HG03460 (cell line): ENCODE measurements at regions not wholly inside any gene's neighbourhood (a gene's known extent, or its start where the extent isn't known, plus 50 kb on each side); places are given as distances from the start of the nearest gene placed in this dataset.
A peak's percentile ranks its signal among the peaks of the same experiment; 100 is the strongest.

Experiments
- ATAC-seq: cut with Tn5 transposase; IDR thresholded peaks from one replicate; pipeline ENCODE4 v1.9.1; 2021; ENCODE audit not compliant: unreplicated experiment

DNA sequence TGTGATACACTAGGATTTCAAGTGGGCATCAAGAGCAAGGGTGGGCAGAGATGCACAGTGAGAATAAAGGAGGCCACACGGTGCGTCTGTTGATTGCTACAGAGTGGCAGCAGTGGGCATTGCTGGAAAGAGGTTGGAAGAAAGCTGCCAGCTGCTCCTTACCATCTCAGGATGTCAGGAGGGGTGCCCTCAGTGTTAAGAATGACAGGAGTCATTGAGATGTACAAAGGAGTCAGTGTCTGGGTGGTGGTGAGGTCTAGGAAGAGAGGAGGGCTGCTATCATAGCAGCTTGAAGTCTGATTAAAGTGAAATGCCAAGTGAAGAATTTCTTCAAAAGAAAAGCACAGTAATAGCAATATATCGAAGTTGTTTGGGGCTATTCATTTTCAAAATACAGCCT, 992.7 kb downstream of the TTLL7 start:
- ATAC-seq = no peak

GRCh38 chr1:83000286-83000685, 998.6 kb downstream of the TTLL7 start:
- no peak for ATAC-seq

- no peak for ATAC-seq
Measured at GRCh38 chr1:82995951-82996350, 1003.0 kb downstream of the TTLL7 start.

GRCh38 chr1:82994616-82995263, 1004.2 kb downstream of the TTLL7 start:
- ATAC-seq = no peak

GRCh38 chr1:82991569-82991968, 1007.4 kb downstream of the TTLL7 start:
- ATAC-seq = no peak

GRCh38 chr1:82979593-82980236, 1019.2 kb downstream of the TTLL7 start:
- ATAC-seq = peak; percentile 90

GRCh38 chr1:82978461-82979324, 1020.2 kb downstream of the TTLL7 start:
- ATAC-seq = no peak

- ATAC-seq = no peak
Measured at GRCh38 chr1:82972841-82973553, 1025.9 kb downstream of the TTLL7 start.

- no peak for ATAC-seq
Measured at GRCh38 chr1:82969340-82969739, 1029.6 kb downstream of the TTLL7 start.

DNA sequence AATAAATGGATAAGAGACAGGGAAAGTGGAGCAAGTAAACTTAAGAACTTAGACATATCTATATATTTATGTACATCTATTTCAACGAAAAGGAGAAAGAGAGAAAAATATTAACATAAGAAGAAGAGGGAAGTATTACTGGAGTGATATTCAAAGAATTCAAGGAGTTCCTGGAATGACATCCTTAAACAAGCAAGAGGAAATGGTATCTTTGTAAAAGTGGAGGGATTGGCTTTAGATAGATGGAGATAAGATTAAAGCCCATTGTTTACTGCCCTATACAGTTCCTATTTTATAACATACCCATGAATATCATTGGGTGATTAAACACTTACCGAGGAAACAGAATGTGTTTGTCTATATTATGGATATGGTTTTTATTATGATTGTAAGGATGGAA, 1036.3 kb downstream of the TTLL7 start:
- no peak for ATAC-seq

DNA sequence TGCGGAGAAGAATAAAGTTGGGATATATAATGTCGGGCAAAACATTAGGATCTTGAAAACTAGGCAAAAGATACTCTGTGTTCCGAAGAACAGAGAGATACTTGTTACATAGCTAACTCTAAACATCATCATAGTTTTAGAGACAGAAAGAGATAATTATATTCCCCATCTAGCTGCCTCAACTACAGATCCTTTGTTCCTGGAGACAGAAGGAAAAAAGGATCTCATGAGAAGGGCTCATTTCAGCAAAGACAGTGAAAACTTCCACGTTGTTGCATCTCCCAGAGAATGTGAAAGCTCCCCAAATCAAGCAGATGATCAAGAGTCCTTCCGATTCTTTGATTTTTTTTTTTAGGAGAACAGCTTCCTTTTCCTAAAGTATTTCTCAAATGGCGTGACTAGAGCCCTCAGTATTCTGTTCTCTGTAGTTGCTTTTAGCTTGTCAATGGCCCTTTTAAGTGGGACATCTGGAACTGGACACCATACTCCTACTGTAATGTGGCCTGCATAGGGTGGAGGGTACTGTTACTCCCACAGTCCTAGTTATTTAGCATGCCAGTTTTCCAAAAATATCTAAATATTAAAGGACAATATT, 1048.2 kb downstream of the TTLL7 start:
- ATAC-seq = no peak

DNA sequence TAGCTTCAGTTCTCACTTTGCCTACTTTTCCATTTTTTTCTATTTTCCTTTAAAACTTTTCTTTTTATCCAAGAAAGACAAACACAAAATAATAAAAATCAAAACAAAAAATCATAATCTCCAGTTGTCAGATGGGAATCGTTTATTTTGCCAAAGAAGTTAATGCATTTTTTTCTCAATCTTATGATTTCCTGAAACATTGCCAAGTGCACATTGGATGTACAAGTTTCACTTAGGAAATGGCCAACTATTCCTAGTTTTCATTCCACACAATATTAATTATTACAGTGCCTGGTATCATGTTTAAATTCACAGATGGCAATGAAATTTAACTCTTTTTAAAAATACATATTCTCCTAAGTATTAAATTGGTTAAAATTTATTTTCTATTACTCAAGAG, 1050.5 kb downstream of the TTLL7 start:
- ATAC-seq = no peak

GRCh38 chr1:82947278-82947677, 1051.7 kb downstream of the TTLL7 start:
- no peak for ATAC-seq

GRCh38 chr1:82946096-82946605, 1052.8 kb downstream of the TTLL7 start:
- no peak for ATAC-seq

DNA sequence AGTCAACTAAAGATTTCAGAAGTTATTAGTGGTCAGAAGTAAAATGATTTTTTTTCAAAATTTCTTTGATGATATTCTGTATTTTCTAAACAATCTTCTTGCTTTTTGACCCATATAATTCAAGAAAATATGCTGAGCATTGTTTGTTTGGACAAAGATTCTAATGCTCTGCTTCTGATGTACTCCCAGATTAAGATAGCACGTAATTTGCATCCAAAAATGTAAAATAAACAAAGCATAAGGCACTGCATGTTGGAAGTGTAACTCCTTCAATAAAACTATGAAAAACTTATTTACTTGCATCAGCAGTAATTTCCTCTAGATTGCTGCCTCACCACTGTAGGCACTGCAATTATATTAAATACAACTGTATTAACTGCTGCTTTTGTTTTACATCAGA, 1054.1 kb downstream of the TTLL7 start:
- ATAC-seq = no peak

DNA sequence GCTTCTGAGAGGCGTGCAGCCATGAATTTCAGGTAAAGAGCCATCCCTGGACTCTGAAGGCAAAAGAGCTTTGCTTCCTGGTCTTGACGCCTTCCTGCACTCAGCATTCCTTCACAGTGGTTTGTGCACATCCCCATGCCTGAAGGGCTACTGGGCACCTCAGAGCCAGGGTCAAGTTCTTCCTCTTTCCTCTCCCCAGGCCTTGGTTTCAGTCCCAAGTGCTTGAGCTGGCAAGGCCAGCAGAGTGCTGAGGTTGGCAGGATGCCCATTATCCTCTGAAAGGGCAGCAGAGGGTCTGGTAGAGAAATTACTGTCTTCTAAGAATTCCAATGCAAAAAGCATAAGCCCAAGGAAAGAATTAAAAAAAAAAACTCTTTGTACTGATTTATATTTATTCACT, 1064.9 kb downstream of the TTLL7 start:
- no peak for ATAC-seq

- ATAC-seq = no peak
Measured at GRCh38 chr1:82932727-82933126, 1066.2 kb downstream of the TTLL7 start.

- ATAC-seq = no peak
Measured at GRCh38 chr1:82932207-82932606, 1066.7 kb downstream of the TTLL7 start.

GRCh38 chr1:82931006-82931405, 1067.9 kb downstream of the TTLL7 start:
- ATAC-seq = no peak

- ATAC-seq = no peak
Measured at GRCh38 chr1:82927753-82928152, 1071.2 kb downstream of the TTLL7 start.

GRCh38 chr1:82924666-82925065, 1074.3 kb downstream of the TTLL7 start:
- ATAC-seq = no peak
